ENCODE measurements at regions not wholly inside any gene's neighbourhood (a gene's known extent, or its start where the extent isn't known, plus 50 kb on each side); places are given as distances from the start of the nearest gene placed in this dataset.

- Histone ChIP-seq H3K27me3 (no peaks in the 10 kb centered on the region), H3K4me3 (no peak overlapping the region), H3K9me3 (peaks cover 0 to 6% (median 5%) of the 10 kb centered on the region in 4 donors), H3K4me1 (no peaks in the 10 kb centered on the region), H3K27ac (no peak overlapping the region), H3K36me3 (no peaks in the 10 kb centered on the region)
- WGBS, 5 donors = 83 to 97% (median 94%) methylated on average over 2 to 3 of the region's 3 CpGs
- intact Hi-C loops (cut with DNase I; ENCODE audit: low total_unique reads) = no loop called here
- TF ChIP-seq EP300 (IDR thresholded peaks at IDR 0.05) (no peak), POLR2AphosphoS5 (IDR thresholded peaks at IDR 0.05) (no peak), POLR2A (IDR thresholded peaks at IDR 0.05) (no peak)
- TF ChIP-seq, protein P1, sequence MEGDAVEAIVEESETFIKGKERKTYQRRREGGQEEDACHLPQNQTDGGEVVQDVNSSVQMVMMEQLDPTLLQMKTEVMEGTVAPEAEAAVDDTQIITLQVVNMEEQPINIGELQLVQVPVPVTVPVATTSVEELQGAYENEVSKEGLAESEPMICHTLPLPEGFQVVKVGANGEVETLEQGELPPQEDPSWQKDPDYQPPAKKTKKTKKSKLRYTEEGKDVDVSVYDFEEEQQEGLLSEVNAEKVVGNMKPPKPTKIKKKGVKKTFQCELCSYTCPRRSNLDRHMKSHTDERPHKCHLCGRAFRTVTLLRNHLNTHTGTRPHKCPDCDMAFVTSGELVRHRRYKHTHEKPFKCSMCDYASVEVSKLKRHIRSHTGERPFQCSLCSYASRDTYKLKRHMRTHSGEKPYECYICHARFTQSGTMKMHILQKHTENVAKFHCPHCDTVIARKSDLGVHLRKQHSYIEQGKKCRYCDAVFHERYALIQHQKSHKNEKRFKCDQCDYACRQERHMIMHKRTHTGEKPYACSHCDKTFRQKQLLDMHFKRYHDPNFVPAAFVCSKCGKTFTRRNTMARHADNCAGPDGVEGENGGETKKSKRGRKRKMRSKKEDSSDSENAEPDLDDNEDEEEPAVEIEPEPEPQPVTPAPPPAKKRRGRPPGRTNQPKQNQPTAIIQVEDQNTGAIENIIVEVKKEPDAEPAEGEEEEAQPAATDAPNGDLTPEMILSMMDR (IDR thresholded peaks at IDR 0.05) = no peak
- no peak for DNase-seq
These were observed 578.2 kb downstream of the MEI4 start for GRCh38 chr6:78231002-78231401.

- 84 to 97% (median 88%) methylated on average over 2 of the region's 2 CpGs for WGBS, 5 donors
- intact Hi-C loops (cut with DNase I; ENCODE audit: low total_unique reads) = no loop called here
These were observed 590.7 kb downstream of the MEI4 start for GRCh38 chr6:78243519-78243918.

GRCh38 chr6:78251931-78252330 lies 599.1 kb downstream of the MEI4 start:
- DNase-seq = no peak
- no peaks in the 10 kb centered on the region for H3K36me3 ChIP-seq
- no peaks in the 10 kb centered on the region for H3K4me1 ChIP-seq
- intact Hi-C loops (cut with DNase I; ENCODE audit: low total_unique reads) = loop anchor here (5.0 kb wide), 1 partner anchor 75 kb away; no protein-coding TSS in a partner anchor
- no peak overlapping the region for H3K4me3 ChIP-seq
- no peaks in the 10 kb centered on the region for H3K9me3 ChIP-seq
- 84 to 95% (median 92%) methylated on average over 4 of the region's 4 CpGs for WGBS, 5 donors
- TF ChIP-seq POLR2A (IDR thresholded peaks at IDR 0.05) = no peak
- TF ChIP-seq, protein P1 (IDR thresholded peaks at IDR 0.05) = no peak
- no peak for TF ChIP-seq POLR2AphosphoS5 (IDR thresholded peaks at IDR 0.05)
- TF ChIP-seq EP300 (IDR thresholded peaks at IDR 0.05) = no peak
- no peaks in the 10 kb centered on the region for H3K27me3 ChIP-seq
- H3K27ac ChIP-seq = no peak overlapping the region

More at GRCh38 chr6:78243519-78243918, 590.7 kb downstream of the MEI4 start:
- Histone ChIP-seq H3K27me3 (no peaks in the 10 kb centered on the region), H3K27ac (no peak overlapping the region), H3K9me3 (peaks cover 0 to 21% (median 12%) of the 10 kb centered on the region in 4 donors), H3K36me3 (no peaks in the 10 kb centered on the region), H3K4me1 (no peaks in the 10 kb centered on the region), H3K4me3 (no peak overlapping the region)
- no peak for DNase-seq
- TF ChIP-seq POLR2A (IDR thresholded peaks at IDR 0.05) (no peak), EP300 (IDR thresholded peaks at IDR 0.05) (no peak), POLR2AphosphoS5 (IDR thresholded peaks at IDR 0.05) (no peak)
- TF ChIP-seq, protein P1 (IDR thresholded peaks at IDR 0.05) = no peak

GRCh38 chr6:78253618-78254017 lies 600.8 kb downstream of the MEI4 start:
- 54 to 70% (median 63%) methylated on average over 2 of the region's 2 CpGs for WGBS, 5 donors

More at GRCh38 chr6:78253618-78254017, 600.8 kb downstream of the MEI4 start:
- DNase-seq = no peak
- Histone ChIP-seq H3K36me3 (no peaks in the 10 kb centered on the region), H3K27ac (no peak overlapping the region), H3K4me3 (no peak overlapping the region), H3K4me1 (no peaks in the 10 kb centered on the region), H3K9me3 (no peaks in the 10 kb centered on the region), H3K27me3 (no peaks in the 10 kb centered on the region)
- TF ChIP-seq, protein P1 (IDR thresholded peaks at IDR 0.05) = no peak
- TF ChIP-seq POLR2A (IDR thresholded peaks at IDR 0.05) = no peak
- intact Hi-C loops (cut with DNase I; ENCODE audit: low total_unique reads) = loop anchor here (5.0 kb wide), 1 partner anchor 74 kb away; no protein-coding TSS in a partner anchor
